ENCODE measurements at regions not wholly inside any gene's neighbourhood (a gene's known extent, or its start where the extent isn't known, plus 50 kb on each side); places are given as distances from the start of the nearest gene placed in this dataset.

GRCh38 chr11:116506263-116506825 is 266.4 kb downstream of the BUD13 start:
- no peak for DNase-seq (ENCODE audit: low spot score)

GRCh38 chr11:116505298-116506262 is 267.2 kb downstream of the BUD13 start:
- no peak for DNase-seq (ENCODE audit: low spot score)

- no peak for DNase-seq (ENCODE audit: low spot score)
Measured at GRCh38 chr11:116504541-116505297, 268.1 kb downstream of the BUD13 start.

GRCh38 chr11:116503216-116504160 is 269.3 kb downstream of the BUD13 start:
- DNase-seq (ENCODE audit: low spot score), result no peak

- no peak for DNase-seq (ENCODE audit: low spot score)
Measured at GRCh38 chr11:116502641-116503061, 270.1 kb downstream of the BUD13 start.

- DNase-seq (ENCODE audit: low spot score), result no peak
Measured at GRCh38 chr11:116501728-116502127, 271.1 kb downstream of the BUD13 start.

GRCh38 chr11:116500947-116501602 is 271.7 kb downstream of the BUD13 start:
- no peak for DNase-seq (ENCODE audit: low spot score)

GRCh38 chr11:116500026-116500946 is 272.5 kb downstream of the BUD13 start:
- DNase-seq (ENCODE audit: low spot score), result no peak

GRCh38 chr11:116499396-116500003 is 273.3 kb downstream of the BUD13 start:
- DNase-seq (ENCODE audit: low spot score), result peak; percentile 4

GRCh38 chr11:116498161-116498560 is 274.6 kb downstream of the BUD13 start:
- DNase-seq (ENCODE audit: low spot score), result no peak

GRCh38 chr11:116492600-116492999 is 280.2 kb downstream of the BUD13 start:
- no peak for DNase-seq (ENCODE audit: low spot score)

- no peak for DNase-seq (ENCODE audit: low spot score)
Measured at GRCh38 chr11:116488836-116489389, 283.9 kb downstream of the BUD13 start.

- no peak for DNase-seq (ENCODE audit: low spot score)
Measured at GRCh38 chr11:116485425-116485824, 287.4 kb downstream of the BUD13 start.

GRCh38 chr11:116482716-116483115 is 290.1 kb downstream of the BUD13 start:
- DNase-seq (ENCODE audit: low spot score), result no peak

GRCh38 chr11:116481126-116481675 is 291.6 kb downstream of the BUD13 start:
- no peak for DNase-seq (ENCODE audit: low spot score)

GRCh38 chr11:116478669-116479668 is 293.8 kb downstream of the BUD13 start:
- DNase-seq (ENCODE audit: low spot score), result no peak

GRCh38 chr11:116478205-116478604 is 294.6 kb downstream of the BUD13 start:
- DNase-seq (ENCODE audit: low spot score), result no peak
